Effector memory CD4-positive, alpha-beta T cell (primary cell): ENCODE measurements at regions not wholly inside any gene's neighbourhood (a gene's known extent, or its start where the extent isn't known, plus 50 kb on each side); places are given as distances from the start of the nearest gene placed in this dataset.

Source experiments
- DNase-seq, 3 donors: peaks; one replicate each; pipeline ENCODE4 v3.0.0-alpha.2; 2020
- H3K27ac ChIP-seq: 2 replicates; pipeline ENCODE4 v1.7.0; 2013; ENCODE audit warnings: mild to moderate bottlenecking, low read length, moderate library complexity; ENCODE audit not compliant: insufficient read depth, poor library complexity, severe bottlenecking
- H3K27me3 ChIP-seq: replicated peaks from 2 replicates; pipeline ENCODE4 v1.7.0; 2013; ENCODE audit warnings: mild to moderate bottlenecking, low read length; ENCODE audit not compliant: insufficient read depth, control insufficient read depth, poor library complexity, severe bottlenecking
- H3K36me3 ChIP-seq: 2 replicates; pipeline ENCODE4 v1.7.0; 2013; ENCODE audit warnings: mild to moderate bottlenecking, low read length, moderate library complexity; ENCODE audit not compliant: control insufficient read depth, insufficient read depth
- H3K4me1 ChIP-seq: 2 replicates; pipeline ENCODE4 v1.7.0; 2013; ENCODE audit warnings: low read length, mild to moderate bottlenecking; ENCODE audit not compliant: control insufficient read depth, insufficient read depth, poor library complexity, severe bottlenecking
- H3K4me3 ChIP-seq: 2 replicates; pipeline ENCODE4 v1.7.0; 2013; ENCODE audit warnings: low read length, low read depth, mild to moderate bottlenecking; ENCODE audit not compliant: insufficient read depth, poor library complexity, severe bottlenecking
- H3K9me3 ChIP-seq: 2 replicates; pipeline ENCODE4 v1.7.0; 2013; ENCODE audit warnings: mild to moderate bottlenecking, low read length, moderate library complexity; ENCODE audit not compliant: control insufficient read depth

- Histone ChIP-seq H3K36me3 (no peaks in the 10 kb centered on the region), H3K4me1 (no peaks in the 10 kb centered on the region), H3K4me3 (no peak overlapping the region), H3K27me3 (no peaks in the 10 kb centered on the region), H3K27ac (no peak overlapping the region), H3K9me3 (no peaks in the 10 kb centered on the region)
- DNase-seq = no peak
Measured at GRCh38 chr5:156154757-156155156, 172.2 kb upstream of the SGCD start.

- H3K27me3 ChIP-seq = no peaks in the 10 kb centered on the region
- H3K9me3 ChIP-seq = no peaks in the 10 kb centered on the region
- H3K36me3 ChIP-seq = no peaks in the 10 kb centered on the region
- no peak overlapping the region for H3K4me3 ChIP-seq
- H3K27ac ChIP-seq = no peak overlapping the region
- DNase-seq = no peak
- no peaks in the 10 kb centered on the region for H3K4me1 ChIP-seq
Measured at GRCh38 chr5:156155598-156155997, 171.4 kb upstream of the SGCD start.

- Histone ChIP-seq H3K9me3 (no peaks in the 10 kb centered on the region), H3K4me3 (no peak overlapping the region), H3K4me1 (no peaks in the 10 kb centered on the region), H3K36me3 (no peaks in the 10 kb centered on the region), H3K27ac (no peak overlapping the region), H3K27me3 (no peaks in the 10 kb centered on the region)
- DNase-seq = no peak
Measured at GRCh38 chr5:156164306-156164705, 162.7 kb upstream of the SGCD start.

GRCh38 chr5:156169495-156169894 lies 157.5 kb upstream of the SGCD start:
- Histone ChIP-seq H3K27ac (no peak overlapping the region), H3K9me3 (no peaks in the 10 kb centered on the region), H3K4me1 (no peaks in the 10 kb centered on the region), H3K4me3 (no peak overlapping the region), H3K27me3 (no peaks in the 10 kb centered on the region), H3K36me3 (no peaks in the 10 kb centered on the region)
- DNase-seq = no peak

- Histone ChIP-seq H3K27ac (no peak overlapping the region), H3K4me1 (no peaks in the 10 kb centered on the region), H3K36me3 (no peaks in the 10 kb centered on the region), H3K9me3 (no peaks in the 10 kb centered on the region), H3K4me3 (no peak overlapping the region), H3K27me3 (no peaks in the 10 kb centered on the region)
- DNase-seq = no peak
Measured at GRCh38 chr5:156170351-156170961, 156.5 kb upstream of the SGCD start.

GRCh38 chr5:156174225-156174624 lies 152.7 kb upstream of the SGCD start:
- Histone ChIP-seq H3K4me3 (no peak overlapping the region), H3K4me1 (no peaks in the 10 kb centered on the region), H3K9me3 (no peaks in the 10 kb centered on the region), H3K36me3 (no peaks in the 10 kb centered on the region), H3K27ac (no peak overlapping the region), H3K27me3 (no peaks in the 10 kb centered on the region)
- DNase-seq = no peak

- H3K27me3 ChIP-seq = no peaks in the 10 kb centered on the region
- DNase-seq = no peak
- H3K36me3 ChIP-seq = no peaks in the 10 kb centered on the region
- H3K9me3 ChIP-seq = no peaks in the 10 kb centered on the region
- H3K4me3 ChIP-seq = no peak overlapping the region
- no peaks in the 10 kb centered on the region for H3K4me1 ChIP-seq
- H3K27ac ChIP-seq = no peak overlapping the region
Measured at GRCh38 chr5:156178117-156178516, 148.8 kb upstream of the SGCD start.

- Histone ChIP-seq H3K27ac (no peak overlapping the region), H3K4me1 (no peaks in the 10 kb centered on the region), H3K9me3 (no peaks in the 10 kb centered on the region), H3K4me3 (no peak overlapping the region), H3K27me3 (no peaks in the 10 kb centered on the region), H3K36me3 (no peaks in the 10 kb centered on the region)
- DNase-seq = no peak
Measured at GRCh38 chr5:156181656-156182055, 145.3 kb upstream of the SGCD start.

GRCh38 chr5:156182174-156182967 lies 144.6 kb upstream of the SGCD start:
- Histone ChIP-seq H3K27me3 (no peaks in the 10 kb centered on the region), H3K27ac (no peak overlapping the region), H3K4me1 (no peaks in the 10 kb centered on the region), H3K4me3 (no peak overlapping the region), H3K36me3 (no peaks in the 10 kb centered on the region), H3K9me3 (no peaks in the 10 kb centered on the region)
- DNase-seq = no peak

- Histone ChIP-seq H3K27me3 (no peaks in the 10 kb centered on the region), H3K4me1 (no peaks in the 10 kb centered on the region), H3K4me3 (no peak overlapping the region), H3K27ac (no peak overlapping the region), H3K36me3 (no peaks in the 10 kb centered on the region), H3K9me3 (no peaks in the 10 kb centered on the region)
- no peak for DNase-seq
Measured at GRCh38 chr5:156186760-156187159, 140.2 kb upstream of the SGCD start.
